GM23338 (cell line): ENCODE measurements at regions not wholly inside any gene's neighbourhood (a gene's known extent, or its start where the extent isn't known, plus 50 kb on each side); places are given as distances from the start of the nearest gene placed in this dataset.

Experiments
- ATAC-seq: fragments of 200-7000 bp; cut with Tn5 transposase; 3 replicates; pipeline ENCODE4 v1.9.1; 2020
- DNase-seq: peaks from one replicate; pipeline ENCODE4 v3.0.0-alpha.2; 2015; ENCODE audit warnings: low spot score
- H2AFZ ChIP-seq: fragments of 200-600 bp; sonication (generic); 2 replicates; pipeline ENCODE4 v1.8.0; 2016; ENCODE audit warnings: antibody characterized with exemption, mild to moderate bottlenecking, moderate library complexity
- H3F3A ChIP-seq: fragments of 200-600 bp; sonication (generic); replicated peaks from 2 replicates; pipeline ENCODE4 v1.8.0; 2017; ENCODE audit warnings: antibody characterized with exemption, mixed run types, low read depth
- H3K27ac ChIP-seq: fragments of 200-600 bp; sonication (generic); 2 replicates; pipeline ENCODE4 v1.6.1; 2016; ENCODE audit warnings: low read depth
- H3K27me3 ChIP-seq: fragments of 200-600 bp; sonication (generic); 2 replicates; pipeline ENCODE4 v1.8.0; 2016; ENCODE audit warnings: mild to moderate bottlenecking, mixed run types, moderate library complexity; ENCODE audit not compliant: insufficient read depth
- H3K36me3 ChIP-seq: fragments of 200-600 bp; sonication (generic); 2 replicates; pipeline ENCODE4 v1.8.0; 2016; ENCODE audit warnings: mild to moderate bottlenecking; ENCODE audit not compliant: insufficient read depth
- H3K4me1 ChIP-seq: fragments of 200-600 bp; sonication (generic); 2 replicates; pipeline ENCODE4 v1.8.0; 2016; ENCODE audit warnings: mild to moderate bottlenecking, moderate library complexity; ENCODE audit not compliant: insufficient read depth
- H3K4me2 ChIP-seq: fragments of 200-600 bp; sonication (generic); 2 replicates; pipeline ENCODE4 v1.7.1; 2017; ENCODE audit warnings: mixed run types
- H3K4me3 ChIP-seq: fragments of 200-600 bp; sonication (generic); 2 replicates; pipeline ENCODE4 v1.6.1; 2016; ENCODE audit warnings: mixed run types
- H3K79me2 ChIP-seq: fragments of 200-600 bp; sonication (generic); replicated peaks from 2 replicates; pipeline ENCODE4 v1.8.0; 2017; ENCODE audit warnings: mild to moderate bottlenecking; ENCODE audit not compliant: insufficient read depth
- H3K9me2 ChIP-seq: fragments of 200-600 bp; sonication (generic); 2 replicates; pipeline ENCODE4 v1.8.0; 2017; ENCODE audit not compliant: insufficient read depth
- H4K20me1 ChIP-seq: fragments of 200-600 bp; sonication (generic); replicated peaks from 2 replicates; pipeline ENCODE4 v1.8.0; 2017; ENCODE audit warnings: mild to moderate bottlenecking; ENCODE audit not compliant: insufficient read depth
- H3K27ac Mint-ChIP-seq: 2 replicates; pipeline ENCODE4 v1.8.0; 2020; ENCODE audit warnings: inconsistent platforms, mild to moderate bottlenecking, moderate library complexity, mixed read lengths
- H3K27me3 Mint-ChIP-seq: 3 replicates; pipeline ENCODE4 v1.8.0; 2022; ENCODE audit warnings: low read depth, mild to moderate bottlenecking, moderate library complexity, mixed read lengths, inconsistent platforms; ENCODE audit not compliant: insufficient read depth, poor library complexity
- H3K36me3 Mint-ChIP-seq: 3 replicates; pipeline ENCODE4 v1.8.0; 2021; ENCODE audit warnings: low read depth, mild to moderate bottlenecking, inconsistent platforms, moderate library complexity, mixed read lengths
- H3K4me1 Mint-ChIP-seq: 3 replicates; pipeline ENCODE4 v1.8.0; 2020; ENCODE audit warnings: mild to moderate bottlenecking, inconsistent platforms, mixed read lengths
- H3K4me3 Mint-ChIP-seq: 3 replicates; pipeline ENCODE4 v1.8.0; 2021; ENCODE audit warnings: moderate library complexity, mild to moderate bottlenecking, inconsistent platforms, mixed read lengths
- H3K9me3 Mint-ChIP-seq: 3 replicates; pipeline ENCODE4 v1.8.0; 2020; ENCODE audit warnings: moderate library complexity, mild to moderate bottlenecking, inconsistent platforms, mixed read lengths
- CREB1 ChIP-seq: fragments of 250-450 bp; sonication (Bioruptor Pico); IDR thresholded peaks from 2 replicates; pipeline ENCODE4 v1.5.0; 2020; ENCODE audit warnings: low read depth, mild to moderate bottlenecking, moderate library complexity
- EZH2 ChIP-seq: fragments of 200-600 bp; sonication (generic); IDR thresholded peaks from one replicate; pipeline ENCODE4 v1.8.0; 2017; ENCODE audit warnings: antibody characterized with exemption, mild to moderate bottlenecking, low read depth; ENCODE audit not compliant: unreplicated experiment
- EZH2phosphoT487 ChIP-seq: fragments of 200-600 bp; sonication (generic); IDR thresholded peaks from one replicate; pipeline ENCODE4 v1.8.1; 2018; ENCODE audit warnings: antibody characterized with exemption; ENCODE audit not compliant: unreplicated experiment
- POLR2AphosphoS5 ChIP-seq: IDR thresholded peaks from 2 replicates; pipeline ENCODE4 v1.6.1; 2016; ENCODE audit warnings: antibody characterized with exemption, low read depth
- STAT1 ChIP-seq: IDR thresholded peaks from one replicate; pipeline ENCODE4 v1.6.1; 2016; ENCODE audit warnings: antibody characterized with exemption; ENCODE audit not compliant: unreplicated experiment
- ZNF114 ChIP-seq: fragments of 250-450 bp; sonication (Bioruptor Pico); IDR thresholded peaks from 2 replicates; pipeline ENCODE4 v1.5.0; 2020; ENCODE audit warnings: mild to moderate bottlenecking, moderate library complexity
- TF ChIP-seq, protein P1 (sequence below): IDR thresholded peaks from one replicate; pipeline ENCODE4 v1.6.1; 2018; ENCODE audit warnings: antibody characterized with exemption; ENCODE audit not compliant: unreplicated experiment
- TF ChIP-seq, protein P2 (sequence below): IDR thresholded peaks from 2 replicates; pipeline ENCODE4 v1.6.1; 2016; ENCODE audit warnings: antibody characterized with exemption

DNA sequence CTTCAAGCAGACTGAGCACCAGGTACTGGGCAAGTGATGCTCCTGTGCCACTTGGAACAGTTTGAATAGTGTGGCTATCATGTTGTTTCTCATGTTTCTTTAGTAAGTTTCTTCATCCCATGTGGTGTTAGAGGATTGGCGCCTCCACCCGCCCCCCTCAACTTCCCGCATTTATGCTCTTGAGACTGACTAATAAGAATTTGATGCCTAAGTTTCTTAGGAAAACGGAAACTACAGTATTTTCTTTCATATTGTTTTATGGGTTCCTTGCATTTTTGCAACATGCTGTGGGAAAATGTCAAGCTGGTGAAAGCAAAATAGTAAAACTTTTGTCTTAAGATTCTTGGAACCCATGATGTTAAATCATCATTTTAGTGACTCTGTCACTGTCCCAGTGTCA lies 101.2 kb upstream of the SLC4A4 start:
- Histone ChIP-seq H3K27ac (no peak overlapping the region), H4K20me1 (no peaks in the 10 kb centered on the region), H3K9me2 (no peaks in the 10 kb centered on the region), H3K27me3 (no peaks in the 10 kb centered on the region), H2AFZ (no peak overlapping the region), H3K4me2 (no peak overlapping the region), H3F3A (no peaks in the 10 kb centered on the region), H3K4me1 (peaks cover 4% of the 10 kb centered on the region; the same call in 1 of the 2 replicates), H3K36me3 (no peaks in the 10 kb centered on the region), H3K4me3 (no peak overlapping the region), H3K79me2 (no peaks in the 10 kb centered on the region)
- TF ChIP-seq, protein P1, sequence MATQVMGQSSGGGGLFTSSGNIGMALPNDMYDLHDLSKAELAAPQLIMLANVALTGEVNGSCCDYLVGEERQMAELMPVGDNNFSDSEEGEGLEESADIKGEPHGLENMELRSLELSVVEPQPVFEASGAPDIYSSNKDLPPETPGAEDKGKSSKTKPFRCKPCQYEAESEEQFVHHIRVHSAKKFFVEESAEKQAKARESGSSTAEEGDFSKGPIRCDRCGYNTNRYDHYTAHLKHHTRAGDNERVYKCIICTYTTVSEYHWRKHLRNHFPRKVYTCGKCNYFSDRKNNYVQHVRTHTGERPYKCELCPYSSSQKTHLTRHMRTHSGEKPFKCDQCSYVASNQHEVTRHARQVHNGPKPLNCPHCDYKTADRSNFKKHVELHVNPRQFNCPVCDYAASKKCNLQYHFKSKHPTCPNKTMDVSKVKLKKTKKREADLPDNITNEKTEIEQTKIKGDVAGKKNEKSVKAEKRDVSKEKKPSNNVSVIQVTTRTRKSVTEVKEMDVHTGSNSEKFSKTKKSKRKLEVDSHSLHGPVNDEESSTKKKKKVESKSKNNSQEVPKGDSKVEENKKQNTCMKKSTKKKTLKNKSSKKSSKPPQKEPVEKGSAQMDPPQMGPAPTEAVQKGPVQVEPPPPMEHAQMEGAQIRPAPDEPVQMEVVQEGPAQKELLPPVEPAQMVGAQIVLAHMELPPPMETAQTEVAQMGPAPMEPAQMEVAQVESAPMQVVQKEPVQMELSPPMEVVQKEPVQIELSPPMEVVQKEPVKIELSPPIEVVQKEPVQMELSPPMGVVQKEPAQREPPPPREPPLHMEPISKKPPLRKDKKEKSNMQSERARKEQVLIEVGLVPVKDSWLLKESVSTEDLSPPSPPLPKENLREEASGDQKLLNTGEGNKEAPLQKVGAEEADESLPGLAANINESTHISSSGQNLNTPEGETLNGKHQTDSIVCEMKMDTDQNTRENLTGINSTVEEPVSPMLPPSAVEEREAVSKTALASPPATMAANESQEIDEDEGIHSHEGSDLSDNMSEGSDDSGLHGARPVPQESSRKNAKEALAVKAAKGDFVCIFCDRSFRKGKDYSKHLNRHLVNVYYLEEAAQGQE, result no peak
- TF ChIP-seq CREB1, result no peak
- TF ChIP-seq, protein P2, sequence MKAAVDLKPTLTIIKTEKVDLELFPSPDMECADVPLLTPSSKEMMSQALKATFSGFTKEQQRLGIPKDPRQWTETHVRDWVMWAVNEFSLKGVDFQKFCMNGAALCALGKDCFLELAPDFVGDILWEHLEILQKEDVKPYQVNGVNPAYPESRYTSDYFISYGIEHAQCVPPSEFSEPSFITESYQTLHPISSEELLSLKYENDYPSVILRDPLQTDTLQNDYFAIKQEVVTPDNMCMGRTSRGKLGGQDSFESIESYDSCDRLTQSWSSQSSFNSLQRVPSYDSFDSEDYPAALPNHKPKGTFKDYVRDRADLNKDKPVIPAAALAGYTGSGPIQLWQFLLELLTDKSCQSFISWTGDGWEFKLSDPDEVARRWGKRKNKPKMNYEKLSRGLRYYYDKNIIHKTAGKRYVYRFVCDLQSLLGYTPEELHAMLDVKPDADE, result no peak
- no peak overlapping the region for H3K4me3 Mint-ChIP-seq
- ATAC-seq (no peak), DNase-seq (no peak)
- no peaks in the 10 kb centered on the region for H3K27me3 Mint-ChIP-seq
- H3K9me3 Mint-ChIP-seq, result no peaks in the 10 kb centered on the region
- H3K36me3 Mint-ChIP-seq, result no peaks in the 10 kb centered on the region
- peaks cover 8% of the 10 kb centered on the region for H3K4me1 Mint-ChIP-seq
- H3K27ac Mint-ChIP-seq, result no peak overlapping the region

DNA sequence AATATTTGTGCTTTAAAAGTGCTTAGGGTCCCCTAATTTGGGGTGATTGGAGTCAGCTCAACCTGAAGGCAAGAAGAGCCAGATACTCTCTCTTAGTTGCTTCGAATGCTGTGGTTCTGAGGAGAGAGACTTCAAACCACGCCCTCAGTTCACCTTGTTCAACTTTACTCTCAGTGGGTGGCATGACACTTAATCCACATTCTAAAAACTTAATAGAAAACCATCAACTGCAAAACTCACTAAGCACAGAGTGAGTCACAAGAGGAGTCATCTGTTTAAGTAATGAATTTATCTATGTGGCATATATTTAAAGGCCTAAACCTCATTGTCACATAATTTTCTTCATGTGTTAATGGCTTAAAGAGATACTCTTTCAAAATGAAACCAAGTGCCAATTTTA lies 99.5 kb upstream of the SLC4A4 start:
- H3K27ac Mint-ChIP-seq, result no peak overlapping the region
- Histone ChIP-seq H3K4me1 (peaks cover 4% of the 10 kb centered on the region; the same call in 1 of the 2 replicates), H3K79me2 (no peaks in the 10 kb centered on the region), H4K20me1 (no peaks in the 10 kb centered on the region), H3K27me3 (no peaks in the 10 kb centered on the region), H3K4me2 (no peak overlapping the region), H3K36me3 (no peaks in the 10 kb centered on the region), H2AFZ (no peak overlapping the region), H3F3A (no peaks in the 10 kb centered on the region), H3K9me2 (no peaks in the 10 kb centered on the region), H3K27ac (no peak overlapping the region), H3K4me3 (no peak overlapping the region)
- no peaks in the 10 kb centered on the region for H3K27me3 Mint-ChIP-seq
- ATAC-seq (no peak), DNase-seq (no peak)
- no peak overlapping the region for H3K4me3 Mint-ChIP-seq
- H3K36me3 Mint-ChIP-seq, result no peaks in the 10 kb centered on the region
- TF ChIP-seq POLR2AphosphoS5 (no peak), EZH2phosphoT487 (no peak), EZH2 (no peak), STAT1 (no peak), ZNF114 (no peak)
- TF ChIP-seq, protein P1, result no peak
- H3K9me3 Mint-ChIP-seq, result no peaks in the 10 kb centered on the region
- H3K4me1 Mint-ChIP-seq, result peaks cover 8% of the 10 kb centered on the region; the same call in 2 of the 3 replicates
